Globus pallidus (tissue), 1 donor: ENCODE measurements at regions not wholly inside any gene's neighbourhood (a gene's known extent, or its start where the extent isn't known, plus 50 kb on each side); places are given as distances from the start of the nearest gene placed in this dataset.

Source experiments
- DNase-seq: peaks from one replicate; pipeline ENCODE4 v3.0.0-alpha.2; 2015; ENCODE audit warnings: low spot score

GRCh38 chr7:21146642-21147423 is 281.1 kb upstream of the SP4 start:
- DNase-seq: no peak

- DNase-seq: no peak
Measured at GRCh38 chr7:21149809-21150208, 278.1 kb upstream of the SP4 start.

DNA sequence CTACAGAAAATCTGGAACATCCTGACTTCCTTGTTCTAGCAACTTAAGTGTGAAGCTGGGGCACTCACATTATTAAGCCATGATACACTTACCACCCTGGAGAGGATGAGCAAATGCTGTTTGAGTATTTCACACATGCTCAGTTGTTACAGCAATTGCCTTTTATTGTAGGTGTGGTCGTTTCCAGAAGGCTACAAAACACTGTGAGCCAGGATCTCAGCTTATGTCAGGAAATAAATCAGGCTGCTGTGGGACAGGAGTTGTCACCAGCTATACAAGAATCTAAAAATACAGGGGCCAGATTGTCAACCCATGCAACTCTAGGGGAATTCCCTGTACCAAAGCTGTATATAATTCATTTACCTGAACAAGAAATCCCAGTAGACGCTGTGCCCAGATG is 273.3 kb upstream of the SP4 start:
- no peak for DNase-seq

- no peak for DNase-seq
Measured at GRCh38 chr7:21159506-21159905, 268.4 kb upstream of the SP4 start.

- DNase-seq: no peak
Measured at GRCh38 chr7:21160401-21160800, 267.5 kb upstream of the SP4 start.

DNA sequence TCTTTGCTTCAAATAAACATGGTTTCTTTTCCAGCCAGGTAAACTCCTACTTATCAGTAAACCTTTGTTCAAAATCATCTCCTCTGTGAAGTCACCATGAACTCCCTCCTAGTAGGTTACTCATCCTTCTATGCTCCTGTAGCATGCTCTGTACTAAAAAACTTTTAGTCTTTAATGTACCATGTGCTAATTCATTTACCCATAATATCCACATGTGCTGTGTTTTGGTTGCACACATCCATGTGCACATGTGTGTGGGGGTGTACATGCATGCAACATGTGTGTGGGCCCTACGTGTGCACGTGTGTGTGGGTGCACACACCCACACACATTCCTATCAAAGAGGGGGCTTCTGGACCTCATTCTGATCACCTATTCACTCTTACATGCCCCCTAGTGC is 259.9 kb upstream of the SP4 start:
- DNase-seq: no peak

GRCh38 chr7:21169667-21170580 is 258.0 kb upstream of the SP4 start:
- no peak for DNase-seq

- no peak for DNase-seq
Measured at GRCh38 chr7:21172800-21173199, 255.1 kb upstream of the SP4 start.

GRCh38 chr7:21173436-21173835 is 254.4 kb upstream of the SP4 start:
- DNase-seq: no peak

DNA sequence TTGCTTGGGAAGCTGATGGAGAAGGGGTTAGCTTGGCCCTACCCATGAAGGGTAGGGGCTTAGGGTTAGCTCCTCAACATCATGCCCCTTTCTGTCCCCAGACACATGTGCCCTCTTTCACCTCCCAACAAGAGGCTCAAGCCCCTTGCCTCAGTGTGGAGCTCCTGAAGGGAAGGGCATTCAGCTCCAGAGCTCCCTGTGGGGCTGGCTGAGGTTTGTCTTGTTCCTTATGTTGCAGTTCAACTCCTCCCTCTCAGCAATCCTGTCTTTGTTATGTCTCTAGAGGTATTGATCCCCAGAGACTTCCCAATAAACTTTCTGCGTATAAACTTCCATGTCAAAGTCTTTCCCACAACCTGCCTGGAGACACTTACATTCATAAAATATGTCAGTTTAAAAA is 252.2 kb upstream of the SP4 start:
- no peak for DNase-seq

- no peak for DNase-seq
Measured at GRCh38 chr7:21184942-21185652, 242.8 kb upstream of the SP4 start.

- DNase-seq: no peak
Measured at GRCh38 chr7:21185653-21186265, 242.1 kb upstream of the SP4 start.

DNA sequence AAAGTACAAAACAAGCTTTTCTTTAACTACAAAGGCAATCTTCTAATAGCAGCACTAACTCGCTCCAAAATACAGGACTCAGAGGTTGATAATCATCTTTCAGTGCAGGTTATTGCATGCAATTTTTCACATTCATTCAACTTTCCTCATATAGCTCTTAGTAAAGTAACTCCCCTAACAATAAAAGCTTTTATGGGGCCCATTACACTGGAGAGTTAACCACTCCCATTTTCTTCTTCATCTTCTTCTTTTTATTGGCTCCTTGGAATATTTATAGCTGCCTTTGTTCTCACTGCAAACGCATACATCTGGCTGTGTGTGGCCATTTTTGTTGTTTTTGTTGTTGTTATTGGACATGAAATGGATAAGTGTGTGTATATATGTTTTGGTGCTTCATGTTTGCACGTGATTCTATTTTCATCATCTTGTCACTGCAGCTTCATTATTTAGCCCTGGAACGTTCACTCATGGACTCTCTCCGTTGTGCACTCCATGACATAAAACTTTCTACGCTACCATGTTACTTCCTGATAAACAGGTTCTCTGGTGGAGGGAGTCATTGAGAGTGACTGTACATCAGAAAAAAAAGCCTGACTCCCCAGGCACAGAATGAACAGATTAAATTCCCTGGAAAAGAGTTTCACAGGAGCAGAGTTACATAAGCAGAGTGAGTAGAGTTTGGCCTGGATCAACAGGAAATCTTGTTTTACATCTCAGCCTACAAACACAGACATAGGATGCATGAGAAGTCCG is 236.4 kb upstream of the SP4 start:
- DNase-seq: no peak

DNA sequence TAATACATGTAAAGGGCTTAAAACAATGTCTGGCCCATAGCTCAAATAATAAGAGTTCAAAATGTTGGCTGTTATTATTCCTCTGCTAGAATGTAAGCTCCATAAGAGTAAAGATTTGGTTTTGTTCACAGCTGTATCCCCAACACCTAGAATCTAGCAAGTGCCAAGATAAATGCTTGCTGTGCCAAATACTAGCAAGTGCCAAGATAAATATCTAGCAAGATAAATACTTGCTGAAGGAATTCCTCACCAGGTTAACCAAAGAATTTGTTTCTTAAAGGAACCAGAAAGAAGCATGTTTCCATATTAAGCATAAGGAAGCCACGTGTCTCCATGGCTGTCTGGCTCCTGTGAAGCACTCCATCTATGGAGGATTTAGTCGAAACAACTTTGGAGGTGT is 235.2 kb upstream of the SP4 start:
- DNase-seq: no peak

DNA sequence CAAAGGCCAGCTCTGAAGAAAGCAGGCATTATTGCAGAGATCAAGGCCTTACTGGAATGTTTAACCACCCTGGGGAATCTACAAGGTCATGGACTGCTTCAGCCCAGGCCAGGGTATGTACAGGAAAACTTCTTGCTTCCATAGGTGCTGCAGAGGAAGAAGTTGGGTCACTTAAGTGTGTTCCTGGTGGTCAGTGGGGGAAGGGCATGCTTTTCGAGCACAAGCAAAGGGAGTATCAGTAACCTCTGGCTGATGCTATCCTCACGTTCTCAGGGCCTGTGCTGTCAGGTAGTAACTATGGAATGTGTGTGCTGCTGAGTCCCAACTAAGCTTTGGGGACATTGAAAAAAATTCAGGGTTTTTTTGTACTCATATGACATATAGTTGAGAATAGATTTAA is 234.0 kb upstream of the SP4 start:
- DNase-seq: no peak

DNA sequence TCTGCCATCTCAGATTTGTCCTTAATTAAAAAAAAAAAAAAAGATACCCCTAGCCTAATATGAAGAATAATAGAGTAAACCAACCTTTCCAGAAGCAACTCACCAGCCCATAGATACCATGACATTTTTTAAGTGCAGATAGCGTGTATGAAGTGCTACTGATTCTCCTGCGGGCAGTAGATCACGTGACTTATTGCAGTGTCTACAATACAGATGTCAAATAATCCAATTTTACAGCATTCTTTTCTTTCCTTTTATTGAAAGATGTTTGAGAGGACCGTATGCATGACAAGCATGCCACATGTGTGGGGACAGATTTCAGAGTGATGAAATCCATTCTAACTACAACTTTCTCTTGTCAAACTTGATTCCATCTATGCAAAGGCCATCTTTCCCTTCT is 232.9 kb upstream of the SP4 start:
- no peak for DNase-seq

DNA sequence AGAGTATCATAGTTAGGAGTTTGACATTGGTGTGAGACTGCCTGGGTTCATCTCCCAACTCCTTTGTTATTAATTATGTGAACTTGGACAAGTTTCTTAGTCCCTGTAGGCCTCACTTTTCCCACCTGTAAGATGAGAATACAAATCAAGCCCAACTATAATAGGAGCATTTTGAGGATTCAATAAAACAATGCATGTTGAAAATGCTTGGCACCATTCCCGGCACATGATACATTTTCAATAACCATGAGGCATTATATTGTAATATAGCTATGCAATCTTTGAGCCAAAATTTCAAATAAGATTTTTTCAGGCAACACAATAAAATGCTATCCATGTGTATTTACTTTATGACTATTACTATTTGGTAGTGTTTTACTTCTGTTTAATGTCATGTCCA is 229.0 kb upstream of the SP4 start:
- DNase-seq: no peak

DNA sequence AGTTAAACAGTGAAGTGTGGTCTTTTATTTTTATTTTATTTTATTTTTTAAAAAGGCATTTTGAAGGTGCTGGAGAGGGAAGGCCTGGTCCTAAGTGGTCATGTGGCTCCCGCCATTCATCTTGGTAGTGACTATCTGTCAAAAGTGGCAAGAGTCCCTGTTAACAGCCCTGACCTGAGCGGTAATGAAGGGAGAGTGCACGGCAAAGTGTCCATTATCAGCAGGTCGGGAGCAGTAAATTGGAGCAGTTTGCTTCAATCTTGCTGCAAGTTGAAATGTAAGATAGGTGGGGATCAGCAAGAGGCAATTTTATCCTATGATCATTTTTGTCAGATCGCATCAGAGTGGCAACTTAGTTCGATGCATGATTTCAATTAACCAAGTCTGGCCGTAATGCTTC is 227.4 kb upstream of the SP4 start:
- DNase-seq: no peak

DNA sequence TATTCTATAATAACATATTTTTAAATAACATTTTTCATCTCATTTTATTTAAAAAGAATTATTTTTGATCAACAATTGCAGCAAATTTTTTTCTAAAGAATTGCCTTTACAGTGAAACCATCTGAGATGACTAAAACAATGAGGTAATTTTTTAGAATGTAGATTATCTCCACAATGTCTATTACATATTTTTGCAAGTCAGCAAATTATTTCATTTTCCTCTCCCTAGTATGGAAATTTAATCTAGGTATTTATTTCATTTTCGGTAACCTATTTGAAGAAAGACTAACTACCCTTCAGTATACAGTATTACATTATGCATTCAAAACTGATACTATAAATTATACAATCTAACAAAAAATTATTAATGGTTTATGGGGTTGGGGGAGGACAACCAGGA is 213.2 kb upstream of the SP4 start:
- no peak for DNase-seq

- DNase-seq: no peak
Measured at GRCh38 chr7:21215307-21215706, 212.6 kb upstream of the SP4 start.

- DNase-seq: no peak
Measured at GRCh38 chr7:21217365-21217764, 210.5 kb upstream of the SP4 start.

DNA sequence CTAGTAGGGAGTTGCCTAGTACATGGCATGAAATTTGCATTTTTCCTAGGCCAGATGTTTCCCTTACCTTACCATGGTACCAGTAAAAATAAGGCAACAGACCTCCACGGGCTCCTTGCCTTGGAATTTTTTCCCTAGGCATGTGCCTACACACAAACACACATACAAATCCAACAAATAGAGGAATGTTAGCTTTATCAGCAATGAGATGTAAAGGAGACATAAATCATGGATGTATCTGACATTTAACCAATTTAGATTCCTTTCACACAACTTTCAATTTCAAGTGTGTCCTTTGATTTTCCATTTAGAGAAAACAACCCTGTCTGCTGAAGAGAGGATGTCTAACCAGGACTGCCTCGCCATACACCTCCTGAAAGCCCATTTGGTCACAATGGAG is 209.7 kb upstream of the SP4 start:
- no peak for DNase-seq
